Astrocyte (in vitro differentiated cells and primary cell): ENCODE measurements at regions not wholly inside any gene's neighbourhood (a gene's known extent, or its start where the extent isn't known, plus 50 kb on each side); places are given as distances from the start of the nearest gene placed in this dataset.
A peak's percentile ranks its signal among the peaks of the same experiment; 100 is the strongest.
"Not testable (repeated sequence)": the region's sequence is repeated elsewhere in the genome, so short reads cannot be mapped to it uniquely, and the experiment has no call there.

Source experiments
- DNase-seq: peaks from one replicate; pipeline ENCODE4 v3.0.0-alpha.2; 2010; ENCODE audit warnings: low read depth
- FAIRE-seq: peaks from 2 replicates; lab custom pipeline; 2011; peaks lifted over from hg19 to GRCh38; lab: Jason Lieb, UNC
- H2AFZ ChIP-seq: 2 replicates; pipeline ENCODE4 v1.6.0; 2012; ENCODE audit warnings: low read depth, low read length, inconsistent platforms
- H3K27ac ChIP-seq: 2 replicates; pipeline ENCODE4 v1.5.1; 2011; ENCODE audit warnings: low read depth, low read length, inconsistent platforms
- H3K27me3 ChIP-seq: 2 replicates; pipeline ENCODE4 v1.6.0; 2011; ENCODE audit warnings: low read length, inconsistent platforms; ENCODE audit not compliant: insufficient read depth
- H3K36me3 ChIP-seq: 2 replicates; pipeline ENCODE4 v1.5.1; 2011; ENCODE audit warnings: low read length, inconsistent platforms; ENCODE audit not compliant: insufficient read depth
- H3K4me1 ChIP-seq: 2 replicates; pipeline ENCODE4 v1.5.1; 2011; ENCODE audit warnings: low read length, inconsistent platforms; ENCODE audit not compliant: insufficient read depth
- H3K4me2 ChIP-seq: 2 replicates; pipeline ENCODE4 v1.6.0; 2012; ENCODE audit warnings: low read length, inconsistent platforms
- H3K4me3 ChIP-seq: 2 replicates; pipeline ENCODE4 v1.5.1; 2011; ENCODE audit warnings: low read depth, mild to moderate bottlenecking, low read length, inconsistent platforms; ENCODE audit not compliant: insufficient read depth
- H3K79me2 ChIP-seq: 2 replicates; pipeline ENCODE4 v1.6.0; 2012; ENCODE audit warnings: mild to moderate bottlenecking, low read length, inconsistent platforms; ENCODE audit not compliant: insufficient read depth
- H3K9ac ChIP-seq: 2 replicates; pipeline ENCODE4 v1.6.0; 2012; ENCODE audit warnings: mild to moderate bottlenecking, low read length, inconsistent platforms
- H3K9me3 ChIP-seq: 2 replicates; pipeline ENCODE4 v1.5.1; 2012; ENCODE audit warnings: low read depth, mild to moderate bottlenecking, low read length, inconsistent platforms; ENCODE audit not compliant: insufficient read depth
- H4K20me1 ChIP-seq: 2 replicates; pipeline ENCODE4 v1.6.0; 2012; ENCODE audit warnings: low read length, inconsistent platforms; ENCODE audit not compliant: insufficient read depth
- H3K27ac Mint-ChIP-seq: one replicate; pipeline ENCODE4 v1.8.0; 2021; ENCODE audit warnings: mild to moderate bottlenecking, mixed read lengths; ENCODE audit not compliant: unreplicated experiment
- H3K27me3 Mint-ChIP-seq: one replicate; pipeline ENCODE4 v1.8.0; 2021; ENCODE audit warnings: low read depth, mixed read lengths; ENCODE audit not compliant: unreplicated experiment
- H3K36me3 Mint-ChIP-seq: one replicate; pipeline ENCODE4 v1.8.0; 2021; ENCODE audit warnings: low read depth, mixed read lengths; ENCODE audit not compliant: unreplicated experiment
- H3K4me1 Mint-ChIP-seq: one replicate; pipeline ENCODE4 v1.8.0; 2021; ENCODE audit warnings: low read depth, mixed read lengths; ENCODE audit not compliant: unreplicated experiment
- H3K4me3 Mint-ChIP-seq: one replicate; pipeline ENCODE4 v1.8.0; 2021; ENCODE audit warnings: mild to moderate bottlenecking, moderate library complexity, mixed read lengths; ENCODE audit not compliant: unreplicated experiment
- H3K9me3 Mint-ChIP-seq: one replicate; pipeline ENCODE4 v1.8.0; 2021; ENCODE audit warnings: mild to moderate bottlenecking, mixed read lengths; ENCODE audit not compliant: unreplicated experiment
- CTCF ChIP-seq: IDR thresholded peaks from 2 replicates; pipeline ENCODE4 v1.5.1; 2011; ENCODE audit warnings: low read depth, mild to moderate bottlenecking, inconsistent platforms, low read length, moderate library complexity; ENCODE audit not compliant: insufficient read depth
- EZH2 ChIP-seq: IDR thresholded peaks from 2 replicates; pipeline ENCODE4 v1.6.1; 2012; ENCODE audit warnings: mild to moderate bottlenecking, low read length, inconsistent platforms; ENCODE audit not compliant: insufficient read depth

GRCh38 chr5:19240170-19240569 is 747.8 kb downstream of the CDH18 start:
- Histone ChIP-seq H2AFZ (no peak overlapping the region), H3K27ac (no peak overlapping the region), H3K4me3 (no peak overlapping the region), H3K9ac (no peak overlapping the region), H3K27me3 (no peaks in the 10 kb centered on the region), H3K36me3 (no peaks in the 10 kb centered on the region), H3K9me3 (no peaks in the 10 kb centered on the region), H3K79me2 (no peaks in the 10 kb centered on the region), H4K20me1 (no peaks in the 10 kb centered on the region), H3K4me1 (peaks cover 6% of the 10 kb centered on the region), H3K4me2 (peak overlapping the region; percentile 26)
- H3K4me1 Mint-ChIP-seq: peaks cover 27% of the 10 kb centered on the region
- H3K9me3 Mint-ChIP-seq: no peaks in the 10 kb centered on the region
- H3K27ac Mint-ChIP-seq: no peak overlapping the region
- no peaks in the 10 kb centered on the region for H3K36me3 Mint-ChIP-seq
- peak; percentile 73 for DNase-seq
- FAIRE-seq: no peak
- H3K4me3 Mint-ChIP-seq: no peak overlapping the region
- TF ChIP-seq EZH2 (no peak), CTCF (no peak)
- H3K27me3 Mint-ChIP-seq: no peaks in the 10 kb centered on the region

- H2AFZ ChIP-seq: no peak overlapping the region
Measured at GRCh38 chr5:19241690-19242089, 746.3 kb downstream of the CDH18 start.

GRCh38 chr5:19246191-19246590 is 741.8 kb downstream of the CDH18 start:
- not testable (repeated sequence) for H3K9ac ChIP-seq, H3K27me3 Mint-ChIP-seq, H3K36me3 Mint-ChIP-seq, DNase-seq, H3K4me2 ChIP-seq, H4K20me1 ChIP-seq, H3K9me3 ChIP-seq, H3K4me1 ChIP-seq, H3K4me3 Mint-ChIP-seq, H3K36me3 ChIP-seq, H3K4me3 ChIP-seq, H3K27ac ChIP-seq, H3K27me3 ChIP-seq, H3K27ac Mint-ChIP-seq, FAIRE-seq, H3K4me1 Mint-ChIP-seq, H3K9me3 Mint-ChIP-seq, H2AFZ ChIP-seq, H3K79me2 ChIP-seq

More at GRCh38 chr5:19241690-19242089, 746.3 kb downstream of the CDH18 start:
- Mint-ChIP-seq H3K4me3 (no peak overlapping the region), H3K9me3 (no peaks in the 10 kb centered on the region), H3K27ac (no peak overlapping the region), H3K36me3 (no peaks in the 10 kb centered on the region), H3K27me3 (no peaks in the 10 kb centered on the region), H3K4me1 (peaks cover 21% of the 10 kb centered on the region)
- H3K4me1 ChIP-seq: peaks cover 6% of the 10 kb centered on the region
- no peaks in the 10 kb centered on the region for H3K27me3 ChIP-seq
- no peak overlapping the region for H3K4me2 ChIP-seq
- no peak overlapping the region for H3K27ac ChIP-seq
- TF ChIP-seq CTCF (no peak), EZH2 (no peak)
- no peaks in the 10 kb centered on the region for H4K20me1 ChIP-seq
- H3K9me3 ChIP-seq: peaks cover 3% of the 10 kb centered on the region
- H3K79me2 ChIP-seq: no peaks in the 10 kb centered on the region
- no peaks in the 10 kb centered on the region for H3K36me3 ChIP-seq
- FAIRE-seq (no peak), DNase-seq (peak; percentile 29)
- no peak overlapping the region for H3K9ac ChIP-seq
- no peak overlapping the region for H3K4me3 ChIP-seq
